EL (cell line): ENCODE measurements at regions not wholly inside any gene's neighbourhood (a gene's known extent, or its start where the extent isn't known, plus 50 kb on each side); places are given as distances from the start of the nearest gene placed in this dataset.
"Not testable (repeated sequence)": the region's sequence is repeated elsewhere in the genome, so short reads cannot be mapped to it uniquely, and the experiment has no call there.

Experiments used
- DNase-seq: peaks from one replicate; pipeline ENCODE4 v3.0.0-alpha.2; 2016

DNA sequence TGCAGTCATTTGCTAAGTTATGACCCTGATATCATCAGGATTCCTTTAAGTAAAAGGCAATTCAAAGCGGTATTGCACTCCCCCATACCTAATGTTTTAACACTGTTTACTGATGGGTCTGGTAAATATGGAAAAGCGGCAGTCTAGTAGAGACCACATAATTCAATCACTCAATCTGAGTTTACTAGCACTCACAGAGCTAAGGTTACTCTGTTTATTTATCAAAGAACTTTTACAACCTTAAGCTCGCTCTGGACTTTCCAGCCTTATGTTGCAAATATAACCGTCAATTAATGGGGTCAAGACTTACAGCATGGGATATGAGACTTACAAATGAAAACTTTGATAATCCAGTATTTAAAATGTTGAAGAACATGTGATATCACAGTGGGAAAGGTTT is 124.5 kb upstream of the ZCCHC13 start:
- no peak for DNase-seq

GRCh38 chrX:74179071-74179470 is 124.9 kb upstream of the ZCCHC13 start:
- peak; percentile 13 for DNase-seq

DNA sequence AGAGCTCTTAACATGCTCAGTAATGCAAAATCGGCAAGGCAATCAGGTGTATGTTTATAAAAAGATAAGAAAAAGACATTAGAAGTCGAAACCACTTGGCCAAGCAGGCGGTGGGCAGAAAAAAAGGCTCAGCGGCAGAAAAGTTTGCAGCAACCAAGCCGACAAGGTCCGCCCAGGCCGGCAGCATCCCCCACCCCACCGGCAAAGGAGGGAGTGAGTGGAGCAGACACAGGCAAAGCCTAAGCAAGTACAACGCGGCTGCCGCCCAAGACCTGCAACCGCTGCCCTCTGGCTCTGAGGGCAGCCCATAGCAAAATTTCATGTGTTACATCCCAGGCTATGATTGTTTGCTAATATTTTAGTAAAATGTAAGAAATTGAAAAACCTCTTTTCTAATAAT is 125.4 kb upstream of the ZCCHC13 start:
- DNase-seq: no peak

DNA sequence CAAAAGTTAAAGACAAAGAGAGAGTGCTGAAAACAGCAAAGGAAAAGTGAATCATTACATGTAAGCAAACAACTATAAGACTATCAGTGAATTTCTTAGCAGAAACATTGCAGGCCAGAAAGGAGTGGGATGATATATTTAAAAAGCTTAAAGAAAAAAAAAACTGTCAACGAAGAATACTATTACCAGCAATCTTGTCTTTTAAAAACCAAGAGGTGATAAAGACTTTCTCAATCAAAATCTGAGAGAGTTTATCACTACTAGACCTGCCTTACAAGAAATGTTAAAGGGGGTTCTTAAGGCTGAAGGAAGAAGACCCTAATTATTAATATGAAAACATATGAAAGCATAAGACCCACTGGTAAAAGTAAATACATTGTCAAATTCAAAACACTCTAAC is 132.5 kb upstream of the ZCCHC13 start:
- no peak for DNase-seq

DNA sequence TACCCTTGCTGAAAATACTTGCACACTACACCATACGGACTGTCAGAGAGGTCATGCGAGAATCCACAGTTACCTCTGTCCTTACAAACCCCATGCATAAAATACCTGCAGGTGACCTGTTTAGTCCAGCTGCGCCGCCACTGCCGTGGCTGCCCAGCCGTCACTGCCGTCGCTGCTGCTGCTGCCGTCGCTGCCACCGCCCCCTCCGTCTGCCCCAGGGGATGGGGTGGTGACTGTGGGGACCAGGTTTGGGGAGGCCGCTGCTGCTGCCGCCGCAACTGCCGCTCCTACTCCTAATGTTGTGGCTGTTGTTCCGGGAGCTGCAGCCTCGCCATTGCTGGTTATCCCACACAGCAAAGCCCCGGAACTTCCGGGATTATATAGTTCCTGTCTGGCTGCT is 141.8 kb upstream of the ZCCHC13 start:
- no peak for DNase-seq

DNA sequence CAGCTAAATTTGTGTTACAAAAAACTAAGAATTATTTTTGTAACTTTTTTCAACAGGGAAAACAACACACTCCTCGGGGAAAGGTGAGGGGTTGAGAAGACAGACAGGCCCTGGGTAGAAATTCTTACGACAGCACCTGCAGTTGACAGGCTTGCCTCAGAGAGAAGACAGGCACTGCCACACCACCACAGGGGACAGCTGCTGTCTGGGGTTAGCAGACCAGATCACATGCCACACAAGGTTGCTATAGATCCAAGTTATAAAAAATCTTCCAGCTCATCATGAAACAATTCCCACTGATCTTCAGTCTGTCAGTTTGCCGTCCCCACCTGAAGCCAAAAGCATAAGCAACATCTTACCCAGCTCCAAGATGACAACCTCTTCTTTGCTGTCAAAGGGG is 143.2 kb upstream of the ZCCHC13 start:
- no peak for DNase-seq

- no peak for DNase-seq
These were observed 143.6 kb upstream of the ZCCHC13 start for GRCh38 chrX:74160358-74160757.

GRCh38 chrX:74147439-74147838 is 156.5 kb upstream of the ZCCHC13 start:
- no peak for DNase-seq

- no peak for DNase-seq
These were observed 165.0 kb upstream of the ZCCHC13 start for GRCh38 chrX:74138943-74139342.

- peak; percentile 48 for DNase-seq
These were observed 170.7 kb upstream of the ZCCHC13 start for GRCh38 chrX:74133156-74133796.

DNA sequence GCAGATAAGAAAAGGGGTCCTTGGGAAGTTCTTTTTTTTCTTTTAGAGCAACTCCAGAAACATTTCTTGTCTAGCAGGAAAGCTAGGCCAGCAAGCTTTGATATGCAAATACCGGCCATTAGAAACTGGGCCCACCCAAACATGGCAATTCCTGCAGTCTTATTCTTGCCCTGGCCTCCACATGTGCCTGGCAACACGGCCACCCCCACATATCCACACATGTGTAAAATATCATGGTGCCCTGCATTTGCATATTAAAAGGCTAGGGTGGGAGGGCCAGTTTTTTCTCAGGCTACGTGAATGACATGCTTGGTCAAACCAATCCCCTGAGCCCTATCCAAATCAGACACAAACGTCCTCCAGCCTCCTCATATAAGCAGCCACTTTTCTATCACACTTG is 171.7 kb upstream of the ZCCHC13 start:
- no peak for DNase-seq

DNA sequence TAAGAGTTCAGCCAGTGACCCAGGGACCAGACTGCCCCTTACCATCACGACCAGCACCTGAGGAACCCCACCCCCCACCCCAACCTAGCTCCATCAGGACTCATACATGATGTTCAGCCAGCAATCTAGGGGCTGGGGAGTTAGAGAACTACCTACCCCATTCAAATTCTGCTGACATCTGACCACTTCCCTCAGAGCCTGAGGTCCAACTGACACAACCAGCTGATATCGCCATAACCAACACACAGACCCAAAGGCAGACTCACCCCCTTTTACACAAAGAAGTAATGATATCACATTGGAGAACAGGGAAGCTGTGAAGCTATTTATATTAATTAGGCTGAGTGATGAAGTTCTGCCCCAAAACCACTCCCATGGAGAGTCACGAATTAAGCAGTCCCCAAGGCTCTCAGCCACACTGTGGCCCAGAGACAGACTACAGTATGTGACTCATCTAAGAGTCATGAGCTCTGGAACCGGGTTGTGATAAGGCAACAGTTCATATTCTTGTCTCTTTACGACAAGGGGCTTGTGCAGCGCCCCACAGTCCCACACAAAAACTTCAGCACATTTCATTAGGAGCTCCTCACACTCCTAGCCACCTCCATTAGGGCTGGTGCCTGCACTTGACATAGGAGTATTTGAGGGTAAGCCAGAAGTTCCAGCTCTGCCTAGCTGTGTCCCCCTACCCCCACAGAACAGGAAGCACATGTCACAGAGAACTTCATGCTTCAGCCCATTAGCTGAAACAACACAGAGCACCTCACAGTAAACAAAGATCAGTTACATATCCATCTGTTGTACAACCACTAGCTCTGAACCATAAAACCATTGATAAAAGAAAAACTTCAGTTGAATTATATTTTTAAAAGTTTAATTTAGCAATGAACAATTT is 184.7 kb upstream of the ZCCHC13 start:
- DNase-seq: peak; percentile 66

DNA sequence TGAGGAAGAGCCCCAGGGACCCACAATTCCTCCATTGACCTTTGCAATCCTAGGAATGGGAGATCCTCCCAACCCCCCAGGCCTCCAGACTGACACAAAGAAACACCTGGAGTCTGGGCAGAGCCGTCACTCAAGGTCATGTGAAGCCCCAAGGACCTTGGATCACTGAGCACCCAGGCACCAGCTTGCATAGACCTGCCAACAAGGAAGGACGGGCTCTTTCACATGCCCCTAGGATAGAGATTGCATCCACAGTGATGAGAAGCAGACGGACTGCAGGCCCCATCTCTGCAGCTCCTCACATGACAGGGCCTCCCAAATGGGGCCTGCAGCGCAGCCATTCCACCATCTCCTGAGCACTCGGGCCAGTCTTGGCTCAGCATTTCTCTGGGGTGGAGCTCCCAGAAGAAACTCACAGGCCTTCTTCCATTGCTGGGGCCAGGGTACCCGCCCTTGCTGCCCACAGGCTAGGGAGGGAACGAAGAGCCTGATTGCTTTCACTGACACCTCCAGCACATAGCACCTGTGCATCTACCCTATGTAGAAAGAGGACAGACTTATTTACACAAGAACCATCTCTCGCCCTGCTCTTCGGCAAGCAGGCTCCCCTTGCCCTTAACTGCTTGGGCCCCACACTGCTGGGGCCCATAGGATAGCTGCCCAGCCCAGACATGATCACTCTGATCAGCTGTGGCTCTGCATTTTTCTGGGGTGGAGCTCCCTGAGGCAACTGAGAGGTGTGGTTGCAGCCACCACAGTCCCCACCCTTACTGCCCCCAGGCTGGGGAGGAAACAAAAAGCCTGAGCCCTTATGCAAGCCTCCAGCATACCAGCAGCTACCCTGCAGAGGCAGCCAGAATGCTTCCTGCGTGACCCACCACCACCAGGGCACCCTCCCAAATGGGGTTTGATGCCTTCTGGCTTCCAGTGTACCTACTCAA is 185.7 kb upstream of the ZCCHC13 start:
- peak; percentile 39 for DNase-seq

- DNase-seq: no peak
These were observed 192.7 kb upstream of the ZCCHC13 start for GRCh38 chrX:74111245-74111644.

DNA sequence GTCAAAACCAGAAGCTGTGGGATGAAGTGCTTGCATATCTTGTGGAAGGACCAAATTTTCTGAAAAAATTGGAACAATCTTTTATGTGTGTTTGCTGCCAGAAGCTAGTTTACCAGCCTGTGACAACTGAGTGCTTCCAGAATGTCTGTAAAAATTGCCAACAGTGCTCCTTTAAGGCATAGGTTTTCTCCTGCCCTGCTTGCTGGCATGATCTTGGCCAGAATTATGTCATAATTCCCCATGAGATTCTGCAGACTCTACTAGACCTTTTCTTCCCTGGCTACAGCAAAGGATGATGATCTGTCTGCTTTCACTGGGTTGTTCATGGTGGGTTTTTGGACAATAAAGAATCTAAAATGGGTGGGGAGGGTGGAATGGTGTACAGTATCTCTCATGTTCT is 196.3 kb upstream of the ZCCHC13 start:
- no peak for DNase-seq

GRCh38 chrX:74104356-74105015 is 199.5 kb upstream of the ZCCHC13 start:
- DNase-seq: peak; percentile 64

DNA sequence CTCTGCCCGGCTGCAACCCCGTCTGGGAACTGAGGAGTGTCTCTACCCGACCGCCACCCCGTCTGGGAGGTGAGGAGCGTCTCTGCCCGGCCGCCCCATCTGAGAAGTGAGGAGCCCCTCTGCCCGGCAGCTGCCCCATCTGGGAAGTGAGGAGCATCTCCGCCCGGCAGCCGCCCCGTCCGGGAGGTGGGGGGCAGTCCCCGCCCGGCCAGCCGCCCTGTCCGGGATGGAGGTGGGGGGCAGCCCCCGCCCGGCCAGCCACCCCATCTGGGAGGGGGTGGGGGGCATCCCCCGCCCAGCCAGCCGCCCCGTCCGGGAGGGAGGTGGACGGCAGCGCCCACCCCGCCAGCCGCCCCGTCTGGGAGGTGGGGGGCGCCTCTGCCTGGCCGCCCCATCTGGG is 205.6 kb upstream of the ZCCHC13 start:
- not testable (repeated sequence) for DNase-seq

GRCh38 chrX:74090049-74090448 is 213.9 kb upstream of the ZCCHC13 start:
- DNase-seq: no peak

DNA sequence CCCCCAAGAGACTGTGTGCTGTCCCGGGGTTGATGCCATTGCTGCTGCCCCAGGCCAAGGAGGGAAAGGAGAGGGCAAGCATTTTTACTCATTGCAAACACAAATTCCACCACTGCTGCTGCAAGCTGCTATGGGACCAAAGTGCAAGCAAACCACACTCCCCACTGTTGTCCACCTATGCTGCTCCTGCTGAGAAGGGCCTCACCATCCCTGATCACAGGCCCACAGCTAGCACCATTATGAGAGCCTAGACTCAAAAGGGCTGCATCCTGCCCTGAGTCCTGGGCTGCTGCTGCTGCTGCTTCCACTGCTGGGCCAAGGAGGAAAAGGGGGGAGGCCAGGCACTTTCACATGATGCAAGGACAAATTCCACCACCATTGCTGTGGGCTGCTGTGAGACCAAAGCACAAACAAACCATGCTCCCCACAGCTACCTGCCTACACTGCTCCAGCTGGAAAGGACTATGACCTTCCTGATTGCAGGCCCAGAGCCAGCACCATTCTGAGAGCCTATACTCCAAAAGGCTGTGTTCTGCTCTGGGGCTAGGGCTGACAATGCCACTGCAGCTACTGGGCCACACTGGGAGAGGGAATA is 218.2 kb upstream of the ZCCHC13 start:
- no peak for DNase-seq

- DNase-seq: peak; percentile 3
These were observed 223.8 kb upstream of the ZCCHC13 start for GRCh38 chrX:74080165-74080564.

DNA sequence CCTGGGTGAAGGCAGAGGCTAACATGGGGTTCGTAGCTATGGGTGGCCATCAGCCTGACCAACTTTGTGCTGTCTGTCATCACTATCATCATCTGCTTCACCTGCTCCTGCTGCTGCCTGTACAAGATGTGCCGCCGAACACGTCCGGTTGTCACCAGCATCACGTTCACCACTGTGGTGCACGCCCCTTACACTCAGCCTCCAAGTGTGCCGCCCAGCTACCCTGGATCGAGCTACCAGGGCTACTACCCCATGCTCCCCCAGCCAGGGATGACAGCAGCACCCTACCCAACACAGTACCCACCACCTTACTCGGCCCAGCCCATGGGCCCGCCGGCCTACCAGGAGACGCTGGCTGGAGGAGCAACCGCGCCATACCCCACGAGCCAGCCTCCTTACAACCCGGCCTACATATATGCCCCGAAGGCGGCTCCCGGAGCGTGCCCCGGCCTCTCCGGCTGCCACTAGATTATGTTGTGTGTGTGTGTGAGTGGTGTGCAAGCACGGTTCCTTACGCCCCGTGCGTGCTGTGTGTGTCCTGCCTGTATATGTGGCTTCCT is 213.4 kb upstream of the XIST start:
- DNase-seq: no peak
